SJCRH30 (cell line): ENCODE measurements at regions not wholly inside any gene's neighbourhood (a gene's known extent, or its start where the extent isn't known, plus 50 kb on each side); places are given as distances from the start of the nearest gene placed in this dataset.
"Not testable (repeated sequence)": the region's sequence is repeated elsewhere in the genome, so short reads cannot be mapped to it uniquely, and the experiment has no call there.

Source experiments
- DNase-seq, 2 experiments: peaks; one replicate each; pipeline ENCODE4 v3.0.0-alpha.2; 2015 to 2020
- H3K27ac ChIP-seq: fragments of 250-450 bp; sonication (Bioruptor Pico); 2 replicates; pipeline ENCODE4 v1.5.1; 2020; ENCODE audit warnings: mild to moderate bottlenecking, moderate library complexity
- H3K27me3 ChIP-seq: fragments of 250-450 bp; sonication (Bioruptor Pico); 2 replicates; pipeline ENCODE4 v1.5.1; 2020; ENCODE audit warnings: mild to moderate bottlenecking, moderate library complexity
- H3K36me3 ChIP-seq: fragments of 250-450 bp; sonication (Bioruptor Pico); 2 replicates; pipeline ENCODE4 v1.5.1; 2020; ENCODE audit warnings: mild to moderate bottlenecking, moderate library complexity
- H3K4me1 ChIP-seq: fragments of 250-450 bp; sonication (Bioruptor Pico); 2 replicates; pipeline ENCODE4 v1.5.1; 2020; ENCODE audit warnings: mild to moderate bottlenecking, moderate library complexity
- H3K4me3 ChIP-seq: fragments of 250-450 bp; sonication (Bioruptor Pico); 2 replicates; pipeline ENCODE4 v1.5.1; 2020; ENCODE audit warnings: mild to moderate bottlenecking, moderate library complexity
- H3K9me3 ChIP-seq: fragments of 250-450 bp; sonication (Bioruptor Pico); replicated peaks from 2 replicates; pipeline ENCODE4 v1.5.1; 2020; ENCODE audit warnings: mild to moderate bottlenecking, moderate library complexity

DNA sequence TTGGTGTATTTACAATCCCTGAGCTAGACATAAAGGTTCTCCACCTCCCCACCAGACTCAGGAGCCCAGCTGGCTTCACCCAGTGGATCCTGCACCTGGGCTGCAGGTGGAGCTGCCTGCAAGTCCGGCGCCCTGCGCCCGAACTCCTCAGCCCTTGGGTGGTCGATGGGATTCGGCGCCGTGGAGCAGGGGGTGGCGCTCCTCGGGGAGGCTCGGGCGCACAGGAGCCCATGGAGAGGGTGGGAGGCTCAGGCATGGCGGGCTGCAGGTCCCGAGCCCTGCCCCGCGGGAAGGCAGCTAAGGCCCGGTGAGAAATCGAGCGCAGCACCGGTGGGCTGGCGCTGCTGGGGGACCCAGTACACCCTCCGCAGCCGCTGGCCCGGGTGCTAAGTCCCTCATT, 1291.6 kb downstream of the ADGRL3 start:
- not testable (repeated sequence) for H3K27ac ChIP-seq, DNase-seq, H3K36me3 ChIP-seq, H3K27me3 ChIP-seq, H3K4me1 ChIP-seq, H3K4me3 ChIP-seq, H3K9me3 ChIP-seq

- Histone ChIP-seq H3K36me3 (no peaks in the 10 kb centered on the region), H3K9me3 (no peaks in the 10 kb centered on the region), H3K27ac (no peak overlapping the region), H3K27me3 (no peaks in the 10 kb centered on the region), H3K4me3 (no peak overlapping the region), H3K4me1 (no peaks in the 10 kb centered on the region)
- DNase-seq = no peak
Observed at GRCh38 chr4:62490635-62491034, 1290.5 kb downstream of the ADGRL3 start.

DNA sequence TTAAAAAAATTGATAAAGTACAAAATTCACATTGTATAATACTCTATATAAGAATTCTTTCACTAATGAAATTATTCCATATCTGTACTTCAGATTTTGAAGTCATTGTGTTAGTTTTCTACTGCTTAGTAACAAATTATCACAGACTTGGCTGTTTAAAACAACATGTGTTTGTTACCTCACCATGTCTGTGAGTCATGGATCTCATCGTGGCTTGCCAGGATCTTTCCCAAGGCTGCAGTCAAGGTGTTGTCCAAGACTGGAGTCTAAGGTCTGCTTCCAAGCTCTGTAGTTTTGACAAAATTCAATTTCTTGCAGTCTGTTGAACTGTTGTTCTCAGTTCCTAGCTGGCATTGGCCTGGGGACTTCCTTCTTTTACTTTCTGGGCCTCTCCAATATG, 1286.9 kb downstream of the ADGRL3 start:
- H3K9me3 ChIP-seq = no peaks in the 10 kb centered on the region
- no peak overlapping the region for H3K4me3 ChIP-seq
- no peak overlapping the region for H3K27ac ChIP-seq
- no peaks in the 10 kb centered on the region for H3K36me3 ChIP-seq
- DNase-seq = no peak
- no peaks in the 10 kb centered on the region for H3K27me3 ChIP-seq
- H3K4me1 ChIP-seq = no peaks in the 10 kb centered on the region

DNA sequence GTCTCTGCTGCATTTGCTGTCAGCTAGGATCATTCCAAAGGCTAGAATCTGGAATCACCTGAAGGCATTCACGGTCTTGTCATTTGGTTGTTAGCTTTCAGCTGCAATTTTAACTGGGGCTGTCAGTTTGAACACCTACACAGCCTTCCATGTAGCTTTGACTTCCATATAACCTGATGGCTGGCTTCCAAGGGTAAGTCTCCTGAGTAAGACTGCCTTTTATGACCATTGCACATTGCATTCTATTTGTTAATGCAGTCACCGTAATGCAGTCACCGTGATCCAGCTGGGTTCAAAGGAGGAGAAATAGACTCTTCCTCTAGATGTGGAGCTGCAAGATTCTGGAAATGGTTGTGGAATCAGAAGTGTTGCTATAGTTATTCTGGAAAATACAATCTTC, 1284.2 kb downstream of the ADGRL3 start:
- H3K27me3 ChIP-seq = no peaks in the 10 kb centered on the region
- H3K4me1 ChIP-seq = no peaks in the 10 kb centered on the region
- no peaks in the 10 kb centered on the region for H3K9me3 ChIP-seq
- H3K4me3 ChIP-seq = no peak overlapping the region
- H3K36me3 ChIP-seq = no peaks in the 10 kb centered on the region
- DNase-seq = no peak
- H3K27ac ChIP-seq = no peak overlapping the region

DNA sequence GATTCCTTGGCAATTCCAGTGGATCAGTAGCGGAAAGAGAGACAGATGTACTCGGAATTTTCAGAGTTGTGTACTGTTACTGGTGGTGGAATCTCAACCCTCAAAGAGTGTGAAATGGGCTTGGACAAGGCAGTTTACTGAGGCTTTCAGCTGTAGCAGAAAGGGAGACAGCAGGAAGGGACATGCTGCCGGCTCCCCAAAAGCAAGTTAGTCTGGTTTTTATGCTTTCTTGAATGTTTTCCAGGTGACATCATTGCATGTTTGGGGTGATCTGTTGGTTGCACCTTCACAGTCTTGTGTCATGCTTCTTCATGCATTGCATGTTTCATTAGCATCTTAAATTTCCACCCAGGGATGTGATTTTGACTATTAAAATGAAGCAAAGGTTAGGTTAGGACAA, 1282.2 kb downstream of the ADGRL3 start:
- no peaks in the 10 kb centered on the region for H3K36me3 ChIP-seq
- H3K9me3 ChIP-seq = no peaks in the 10 kb centered on the region
- H3K4me3 ChIP-seq = no peak overlapping the region
- no peaks in the 10 kb centered on the region for H3K27me3 ChIP-seq
- H3K27ac ChIP-seq = no peak overlapping the region
- DNase-seq = no peak
- H3K4me1 ChIP-seq = no peaks in the 10 kb centered on the region

DNA sequence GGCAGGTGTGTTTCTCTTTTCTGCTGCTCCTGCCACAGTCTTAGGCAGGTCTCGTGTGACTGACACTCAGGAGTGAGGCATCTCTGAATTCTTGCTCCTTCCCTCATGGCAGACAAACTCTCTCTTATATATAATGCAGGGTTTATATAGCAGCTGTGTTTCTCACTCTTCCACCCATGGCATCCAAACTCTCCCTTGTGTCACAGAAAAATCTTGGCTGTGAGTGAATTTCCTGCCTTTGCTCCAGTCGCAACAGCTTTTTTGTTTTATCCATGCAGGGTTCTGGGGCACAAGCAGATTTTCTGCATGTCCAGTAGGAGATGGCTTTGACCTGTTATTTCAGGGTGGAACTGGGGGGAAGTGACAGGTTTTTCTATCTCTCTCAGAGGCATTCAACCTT, 1275.5 kb downstream of the ADGRL3 start:
- no peak for DNase-seq

GRCh38 chr4:62474802-62475201, 1274.7 kb downstream of the ADGRL3 start:
- no peak for DNase-seq
- Histone ChIP-seq H3K27me3 (no peaks in the 10 kb centered on the region), H3K36me3 (no peaks in the 10 kb centered on the region), H3K4me1 (no peaks in the 10 kb centered on the region), H3K27ac (no peak overlapping the region), H3K4me3 (no peak overlapping the region), H3K9me3 (no peaks in the 10 kb centered on the region)

More for the DNA sequence above, 1275.5 kb downstream of the ADGRL3 start:
- H3K27ac ChIP-seq = no peak overlapping the region
- no peaks in the 10 kb centered on the region for H3K36me3 ChIP-seq
- no peaks in the 10 kb centered on the region for H3K27me3 ChIP-seq
- no peaks in the 10 kb centered on the region for H3K9me3 ChIP-seq
- no peaks in the 10 kb centered on the region for H3K4me1 ChIP-seq
- H3K4me3 ChIP-seq = no peak overlapping the region

DNA sequence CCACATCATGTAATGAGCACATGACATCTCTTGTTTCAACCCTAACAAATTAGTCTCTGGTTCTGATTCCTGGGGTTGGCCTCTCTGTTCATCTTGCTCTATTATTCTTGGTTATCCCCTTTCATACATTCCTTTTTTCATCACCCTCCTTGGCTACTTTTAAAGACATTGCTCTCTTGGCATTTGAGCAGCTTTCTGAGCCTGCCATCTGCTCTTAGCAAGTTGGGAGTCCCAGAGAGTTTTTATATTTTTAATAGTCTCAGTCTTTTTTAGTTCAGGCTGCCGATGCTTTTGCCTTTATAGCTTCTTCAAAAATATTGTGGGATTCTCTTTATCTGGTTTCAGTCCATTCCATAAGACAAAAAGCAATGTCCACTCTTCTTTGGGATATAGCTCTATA, 1270.9 kb downstream of the ADGRL3 start:
- Histone ChIP-seq H3K27ac (no peak overlapping the region), H3K4me3 (no peak overlapping the region), H3K27me3 (no peaks in the 10 kb centered on the region), H3K36me3 (no peaks in the 10 kb centered on the region), H3K9me3 (no peaks in the 10 kb centered on the region), H3K4me1 (no peaks in the 10 kb centered on the region)
- no peak for DNase-seq

GRCh38 chr4:62470421-62470983, 1270.4 kb downstream of the ADGRL3 start:
- Histone ChIP-seq H3K4me3 (no peak overlapping the region), H3K9me3 (no peaks in the 10 kb centered on the region), H3K36me3 (no peaks in the 10 kb centered on the region), H3K4me1 (no peaks in the 10 kb centered on the region), H3K27ac (no peak overlapping the region), H3K27me3 (no peaks in the 10 kb centered on the region)
- no peak for DNase-seq

GRCh38 chr4:62470020-62470419, 1269.9 kb downstream of the ADGRL3 start:
- no peaks in the 10 kb centered on the region for H3K9me3 ChIP-seq
- no peak overlapping the region for H3K27ac ChIP-seq
- no peak for DNase-seq
- no peaks in the 10 kb centered on the region for H3K36me3 ChIP-seq
- no peaks in the 10 kb centered on the region for H3K27me3 ChIP-seq
- no peaks in the 10 kb centered on the region for H3K4me1 ChIP-seq
- no peak overlapping the region for H3K4me3 ChIP-seq

DNA sequence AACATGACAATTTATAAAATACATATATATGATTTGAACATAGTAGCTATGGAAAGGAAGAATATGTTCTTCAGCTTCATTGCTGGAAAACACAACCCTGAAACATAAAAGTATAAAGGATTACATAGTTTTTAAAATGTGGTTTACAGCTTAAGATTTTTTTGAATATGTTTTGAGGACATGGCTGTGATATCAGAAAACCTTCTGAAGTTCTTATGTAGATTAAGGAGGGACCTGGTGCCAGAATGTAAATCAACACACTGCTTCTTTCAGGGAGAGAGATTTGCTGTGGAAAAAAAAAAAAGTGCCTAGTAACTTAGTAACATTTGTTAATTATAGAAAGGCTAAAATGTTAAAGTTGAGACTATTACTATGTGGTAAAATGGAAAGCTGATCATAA, 1261.8 kb downstream of the ADGRL3 start:
- no peaks in the 10 kb centered on the region for H3K4me1 ChIP-seq
- no peaks in the 10 kb centered on the region for H3K27me3 ChIP-seq
- H3K36me3 ChIP-seq = no peaks in the 10 kb centered on the region
- H3K9me3 ChIP-seq = no peaks in the 10 kb centered on the region
- no peak overlapping the region for H3K27ac ChIP-seq
- no peak overlapping the region for H3K4me3 ChIP-seq
- no peak for DNase-seq

GRCh38 chr4:62460329-62460728, 1260.2 kb downstream of the ADGRL3 start:
- Histone ChIP-seq H3K27ac (no peak overlapping the region), H3K27me3 (no peaks in the 10 kb centered on the region), H3K9me3 (no peaks in the 10 kb centered on the region), H3K4me3 (no peak overlapping the region), H3K4me1 (no peaks in the 10 kb centered on the region), H3K36me3 (no peaks in the 10 kb centered on the region)
- DNase-seq = no peak

DNA sequence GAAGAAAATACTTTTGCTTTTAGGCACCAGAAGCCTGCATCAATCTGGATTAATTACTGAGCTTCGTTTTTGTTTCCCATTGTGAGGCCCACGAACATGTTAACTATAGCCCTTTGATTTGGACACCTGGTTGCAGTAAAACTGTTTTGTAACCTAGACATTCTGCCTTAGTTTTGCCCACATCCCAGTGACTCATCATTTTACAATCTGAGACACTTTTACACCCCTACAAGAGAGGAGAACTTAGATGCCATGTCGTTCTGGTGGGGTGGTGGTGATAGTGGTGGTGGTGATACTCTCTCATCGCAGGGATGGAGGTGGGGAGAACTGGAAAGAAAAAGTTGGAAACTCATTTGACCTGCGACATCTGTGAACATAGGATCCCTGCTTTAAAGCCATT, 1257.2 kb downstream of the ADGRL3 start:
- Histone ChIP-seq H3K4me1 (no peaks in the 10 kb centered on the region), H3K27me3 (no peaks in the 10 kb centered on the region), H3K9me3 (no peaks in the 10 kb centered on the region), H3K4me3 (no peak overlapping the region), H3K27ac (no peak overlapping the region), H3K36me3 (no peaks in the 10 kb centered on the region)
- DNase-seq = no peak

GRCh38 chr4:62455871-62456270, 1255.7 kb downstream of the ADGRL3 start:
- no peak for DNase-seq
- Histone ChIP-seq H3K27me3 (no peaks in the 10 kb centered on the region), H3K4me3 (no peak overlapping the region), H3K27ac (no peak overlapping the region), H3K9me3 (no peaks in the 10 kb centered on the region), H3K4me1 (no peaks in the 10 kb centered on the region), H3K36me3 (no peaks in the 10 kb centered on the region)

DNA sequence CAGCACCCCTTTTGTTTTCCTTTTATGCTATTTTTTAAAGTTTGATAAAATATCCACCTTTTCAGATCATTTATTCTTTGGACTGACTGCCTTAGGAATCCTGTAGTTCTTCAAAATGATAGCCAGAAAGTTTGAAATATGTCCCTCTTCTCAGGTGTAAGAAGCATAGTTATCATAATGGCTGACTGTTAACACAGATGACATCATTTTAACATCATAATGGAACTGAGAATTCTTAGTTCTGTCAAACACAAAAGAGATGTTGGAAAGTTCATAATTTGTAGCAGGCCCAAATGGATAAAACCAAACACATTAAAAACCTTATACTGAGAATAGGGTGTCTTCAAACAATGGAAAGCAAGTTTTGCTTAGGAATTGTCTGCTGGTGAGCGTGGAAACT, 1254.4 kb downstream of the ADGRL3 start:
- no peak for DNase-seq
- Histone ChIP-seq H3K36me3 (no peaks in the 10 kb centered on the region), H3K27me3 (no peaks in the 10 kb centered on the region), H3K4me1 (no peaks in the 10 kb centered on the region), H3K27ac (no peak overlapping the region), H3K4me3 (no peak overlapping the region), H3K9me3 (no peaks in the 10 kb centered on the region)

DNA sequence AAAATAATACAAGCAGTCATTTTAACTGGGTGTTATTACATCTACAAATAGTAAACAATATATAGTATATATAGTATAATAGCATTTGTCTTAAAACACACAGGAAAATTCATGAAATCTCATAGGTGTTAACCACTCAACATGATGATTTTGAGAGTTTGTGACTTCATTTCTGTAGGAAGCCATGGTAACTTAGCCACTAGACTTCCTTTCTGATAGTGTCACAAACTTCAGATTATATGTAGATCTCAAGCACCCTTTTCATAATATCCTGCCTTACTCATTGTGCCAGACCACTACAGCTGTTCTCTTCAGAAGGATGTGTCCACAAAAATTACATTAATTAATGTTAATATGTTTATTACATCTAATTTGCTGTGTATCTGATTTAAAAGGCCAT, 1250.6 kb downstream of the ADGRL3 start:
- Histone ChIP-seq H3K27ac (no peak overlapping the region), H3K4me1 (no peaks in the 10 kb centered on the region), H3K9me3 (no peaks in the 10 kb centered on the region), H3K4me3 (no peak overlapping the region), H3K36me3 (no peaks in the 10 kb centered on the region), H3K27me3 (no peaks in the 10 kb centered on the region)
- no peak for DNase-seq

- Histone ChIP-seq H3K27me3 (no peaks in the 10 kb centered on the region), H3K9me3 (no peaks in the 10 kb centered on the region), H3K4me1 (no peaks in the 10 kb centered on the region), H3K27ac (no peak overlapping the region), H3K36me3 (no peaks in the 10 kb centered on the region), H3K4me3 (no peak overlapping the region)
- DNase-seq = no peak
Observed at GRCh38 chr4:62449538-62449937, 1249.4 kb downstream of the ADGRL3 start.
